ENCODE measurements at regions not wholly inside any gene's neighbourhood (a gene's known extent, or its start where the extent isn't known, plus 50 kb on each side); places are given as distances from the start of the nearest gene placed in this dataset.

DNA sequence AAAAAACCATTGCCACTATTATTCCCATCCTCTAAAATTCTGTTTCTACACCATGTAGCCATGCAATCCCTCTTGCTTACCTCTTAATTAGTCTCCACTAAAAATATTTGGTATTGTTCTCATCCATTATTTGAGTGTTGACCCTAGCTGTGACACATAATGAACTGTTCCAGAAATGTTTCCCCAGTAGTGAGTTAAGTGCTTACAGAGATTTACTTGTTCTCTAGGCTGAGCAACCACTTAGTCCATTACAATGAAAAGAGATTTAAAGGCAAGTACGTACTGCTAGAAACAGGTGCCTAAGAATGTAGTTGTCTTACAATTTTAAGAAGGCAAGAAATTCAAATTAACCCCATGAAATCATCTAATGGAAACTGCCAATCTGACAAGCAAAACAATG is 112.7 kb upstream of the PTPN13 start:
- H3K4me3 ChIP-seq (replicated peaks; ENCODE audit: low read depth, low read length) = no peak overlapping the region
- TF ChIP-seq, protein P1, sequence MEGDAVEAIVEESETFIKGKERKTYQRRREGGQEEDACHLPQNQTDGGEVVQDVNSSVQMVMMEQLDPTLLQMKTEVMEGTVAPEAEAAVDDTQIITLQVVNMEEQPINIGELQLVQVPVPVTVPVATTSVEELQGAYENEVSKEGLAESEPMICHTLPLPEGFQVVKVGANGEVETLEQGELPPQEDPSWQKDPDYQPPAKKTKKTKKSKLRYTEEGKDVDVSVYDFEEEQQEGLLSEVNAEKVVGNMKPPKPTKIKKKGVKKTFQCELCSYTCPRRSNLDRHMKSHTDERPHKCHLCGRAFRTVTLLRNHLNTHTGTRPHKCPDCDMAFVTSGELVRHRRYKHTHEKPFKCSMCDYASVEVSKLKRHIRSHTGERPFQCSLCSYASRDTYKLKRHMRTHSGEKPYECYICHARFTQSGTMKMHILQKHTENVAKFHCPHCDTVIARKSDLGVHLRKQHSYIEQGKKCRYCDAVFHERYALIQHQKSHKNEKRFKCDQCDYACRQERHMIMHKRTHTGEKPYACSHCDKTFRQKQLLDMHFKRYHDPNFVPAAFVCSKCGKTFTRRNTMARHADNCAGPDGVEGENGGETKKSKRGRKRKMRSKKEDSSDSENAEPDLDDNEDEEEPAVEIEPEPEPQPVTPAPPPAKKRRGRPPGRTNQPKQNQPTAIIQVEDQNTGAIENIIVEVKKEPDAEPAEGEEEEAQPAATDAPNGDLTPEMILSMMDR (IDR thresholded peaks at IDR 0.05; ENCODE audit: low read length, missing control alignments) = no peak
- no peak for DNase-seq (ENCODE audit: low read depth)

DNA sequence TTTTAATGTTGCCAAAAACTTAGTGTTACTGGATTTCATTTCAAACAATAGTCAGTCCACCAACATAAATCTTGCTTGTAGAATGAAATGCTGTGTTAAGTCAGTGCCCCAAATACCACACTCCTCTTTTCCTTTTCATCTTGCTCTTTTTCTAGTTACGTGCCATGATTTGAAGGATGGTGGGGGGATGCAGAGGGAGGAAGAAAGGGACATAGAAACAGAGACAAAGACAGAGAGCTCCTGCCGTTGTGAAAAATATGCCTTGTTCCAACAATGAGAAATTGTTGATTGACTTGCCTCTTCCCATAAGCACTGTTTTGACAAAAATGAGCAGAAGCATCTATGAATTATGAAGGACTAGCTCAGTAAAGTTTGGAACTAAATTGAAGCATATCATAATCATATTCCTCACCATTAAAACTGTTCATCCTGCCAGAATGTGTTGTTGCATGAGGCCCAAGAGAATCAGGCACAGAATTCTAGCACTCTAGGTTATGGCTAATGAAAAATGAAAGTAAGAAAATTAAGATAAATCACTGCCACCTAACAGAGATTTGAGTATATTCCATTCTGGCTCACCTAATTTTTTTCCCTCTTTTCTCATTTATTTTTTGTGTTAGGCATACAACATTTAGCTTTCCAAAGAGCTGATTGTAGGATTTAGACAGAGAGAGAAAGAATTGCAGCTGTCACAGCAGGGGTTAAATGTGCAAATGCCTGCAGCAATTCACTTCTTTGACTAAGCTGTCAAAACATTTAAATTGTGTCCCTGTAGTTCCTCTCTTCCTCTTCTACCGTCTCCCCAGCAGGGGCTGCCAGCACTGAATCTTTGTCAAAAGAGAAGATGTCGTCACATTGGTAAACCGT is 111.6 kb upstream of the PTPN13 start:
- no peak for DNase-seq (ENCODE audit: low read depth)
- TF ChIP-seq, protein P1 (IDR thresholded peaks at IDR 0.05; ENCODE audit: low read length, missing control alignments) = peak; percentile 42
- H3K4me3 ChIP-seq (replicated peaks; ENCODE audit: low read depth, low read length) = no peak overlapping the region

DNA sequence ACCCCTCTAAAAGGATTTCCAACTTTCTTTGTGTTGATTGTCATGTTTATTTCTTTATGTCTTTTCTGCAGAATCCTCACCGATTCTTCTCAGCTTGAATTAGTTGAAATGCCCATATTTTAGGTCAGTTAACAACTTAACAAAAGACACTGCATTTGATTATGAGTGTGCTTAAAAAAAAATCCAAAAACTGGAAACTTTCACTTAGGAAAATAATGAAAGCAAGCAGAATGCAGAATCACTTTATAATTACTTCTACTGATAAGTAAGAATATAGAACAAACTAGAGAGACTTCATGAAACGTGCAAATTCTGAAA is 111.0 kb upstream of the PTPN13 start:
- DNase-seq (ENCODE audit: low read depth) = no peak
- TF ChIP-seq, protein P1 (IDR thresholded peaks at IDR 0.05; ENCODE audit: low read length, missing control alignments) = no peak
- H3K4me3 ChIP-seq (replicated peaks; ENCODE audit: low read depth, low read length) = no peak overlapping the region

DNA sequence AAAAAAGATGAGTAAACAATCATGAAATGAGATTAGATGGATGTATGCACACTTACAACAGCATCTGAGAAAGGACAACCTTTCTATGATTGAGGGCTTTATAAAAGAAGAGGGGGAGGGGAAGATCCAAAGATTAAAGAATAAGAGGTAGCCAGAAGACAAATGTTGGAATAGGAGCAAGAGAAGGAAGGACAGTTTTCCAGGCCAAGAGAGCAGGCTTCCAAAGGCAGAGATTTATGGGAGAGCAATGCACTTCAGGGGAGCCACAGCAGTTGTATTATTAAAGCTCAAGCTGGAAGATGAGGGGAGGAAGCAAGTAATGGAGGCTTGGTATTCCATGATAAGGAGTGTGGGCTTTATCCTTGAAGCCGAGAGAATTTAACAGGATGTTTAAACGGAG is 110.3 kb upstream of the PTPN13 start:
- H3K4me3 ChIP-seq (replicated peaks; ENCODE audit: low read depth, low read length) = no peak overlapping the region
- no peak for DNase-seq (ENCODE audit: low read depth)
- TF ChIP-seq, protein P1 (IDR thresholded peaks at IDR 0.05; ENCODE audit: low read length, missing control alignments) = no peak

DNA sequence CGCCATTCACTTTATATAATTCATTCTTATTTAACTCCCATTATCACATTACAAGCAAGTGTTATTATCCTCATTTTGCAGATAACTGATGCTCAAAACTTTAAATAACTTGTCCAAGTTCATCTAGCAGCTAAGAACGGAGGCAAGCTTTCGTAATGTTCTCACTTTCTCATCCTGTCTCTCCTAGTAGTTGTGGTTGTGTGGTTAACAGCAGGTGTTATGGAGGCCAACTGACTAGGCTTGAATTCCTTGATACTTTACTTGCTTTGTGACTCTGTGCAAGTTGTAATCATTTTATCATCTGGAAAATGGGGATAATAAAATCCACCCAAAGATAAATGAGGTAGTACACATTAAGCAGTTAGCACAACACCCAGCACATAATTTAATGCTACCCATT is 109.9 kb upstream of the PTPN13 start:
- no peak for DNase-seq (ENCODE audit: low read depth)
- H3K4me3 ChIP-seq (replicated peaks; ENCODE audit: low read depth, low read length) = no peak overlapping the region

DNA sequence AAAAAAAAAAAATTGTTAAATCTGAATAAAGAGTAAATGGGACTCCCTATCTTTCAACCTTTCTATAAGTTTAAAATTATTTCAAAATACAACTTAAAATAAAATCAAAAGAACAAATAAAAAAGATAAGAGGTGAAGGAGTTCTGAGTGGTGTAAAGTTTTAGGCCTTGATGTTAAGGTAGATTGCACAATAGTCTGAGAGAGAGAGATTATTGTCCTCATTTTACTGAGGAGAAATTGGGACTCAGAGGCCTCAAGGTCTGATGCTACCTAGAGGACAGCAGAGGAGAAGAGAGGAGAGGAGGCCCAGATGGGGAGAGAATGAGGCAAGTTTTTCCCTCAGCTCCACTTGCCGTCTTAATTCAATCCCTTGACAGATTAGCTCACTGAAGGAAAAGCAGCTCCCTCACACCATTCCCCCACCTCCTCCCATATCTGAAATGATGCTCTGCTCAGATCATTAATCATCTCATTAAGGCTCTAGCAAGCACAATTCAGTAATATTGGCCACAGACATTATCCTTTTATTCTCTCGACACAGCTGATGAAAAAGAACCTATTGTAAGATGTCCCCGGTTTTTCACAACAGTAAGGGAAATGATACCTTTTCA is 106.3 kb upstream of the PTPN13 start:
- TF ChIP-seq, protein P1 (IDR thresholded peaks at IDR 0.05; ENCODE audit: low read length, missing control alignments) = no peak
- H3K4me3 ChIP-seq (replicated peaks; ENCODE audit: low read depth, low read length) = no peak overlapping the region
- DNase-seq (ENCODE audit: low read depth) = no peak

More for the DNA sequence above, 109.9 kb upstream of the PTPN13 start:
- TF ChIP-seq, protein P1 (IDR thresholded peaks at IDR 0.05; ENCODE audit: low read length, missing control alignments) = no peak

Measured in fibroblast of pulmonary artery (primary cell).